ENCODE measurements at regions not wholly inside any gene's neighbourhood (a gene's known extent, or its start where the extent isn't known, plus 50 kb on each side); places are given as distances from the start of the nearest gene placed in this dataset.
A peak's percentile ranks its signal among the peaks of the same experiment; 100 is the strongest.

DNA sequence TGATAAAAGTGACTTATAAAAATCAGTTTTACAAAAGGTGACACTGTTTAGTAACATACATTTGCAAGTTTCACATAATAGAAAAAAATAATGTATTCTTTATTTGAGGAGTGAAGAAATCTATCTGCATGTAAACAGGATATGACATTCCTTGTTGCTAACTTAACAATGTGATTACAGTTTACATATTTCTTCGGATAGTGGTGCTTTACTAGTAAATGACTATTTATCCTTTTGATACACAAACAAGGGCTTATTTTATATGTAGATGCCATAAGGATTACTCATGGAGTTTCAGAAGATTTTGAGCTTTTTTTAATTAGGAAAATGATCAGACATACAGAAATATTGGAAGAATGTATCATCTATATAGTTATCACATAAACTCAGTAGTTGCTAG lies 126.5 kb downstream of the SLIT2 start:
- no peak overlapping the region for H3K4me3 ChIP-seq
- no peaks in the 10 kb centered on the region for H3K4me1 ChIP-seq (replicated peaks in 1 of 2; ENCODE audit: control insufficient read depth in 2 of 2, insufficient read depth in 2 of 2, low read length in 2 of 2)
- H3K79me2 ChIP-seq (ENCODE audit: control insufficient read depth, insufficient read depth, low read length), result no peaks in the 10 kb centered on the region
- H2AFZ ChIP-seq (ENCODE audit: low read depth, low read length), result no peak overlapping the region
- ATAC-seq (no peak), FAIRE-seq (no peak), DNase-seq (ENCODE audit: extremely low read depth in 1 of 4, low spot score in 3 of 4) (no peak)
- ChIA-PET CTCF (ENCODE audit: low intra/inter-chr PET ratio) (no interaction called here), POLR2A (no interaction called here)
- H3K9ac ChIP-seq (ENCODE audit: insufficient read depth in 1 of 2, low read depth in 2 of 2, low read length in 2 of 2), result no peak overlapping the region
- intact Hi-C loops (cut with micrococcal nuclease), result no loop called here
- no peaks in the 10 kb centered on the region for H3K9me3 ChIP-seq (replicated peaks; ENCODE audit: control insufficient read depth, insufficient read depth, low read depth, low read length)
- no peaks in the 10 kb centered on the region for H4K20me1 ChIP-seq (replicated peaks; ENCODE audit: control insufficient read depth, insufficient read depth, low read length)
- H3K9me1 ChIP-seq (ENCODE audit: control insufficient read depth, insufficient read depth, low read length), result no peaks in the 10 kb centered on the region
- in situ Hi-C loops (cut with MboI), result no loop called here
- no peak overlapping the region for H3K27ac ChIP-seq (ENCODE audit: extremely low read depth, low read depth, low read length)
- TF ChIP-seq ZNF12 (CRISPR knock-in tag; IDR thresholded peaks at IDR 0.05), result no peak
- no peak for TF ChIP-seq TAF15 (IDR thresholded peaks at IDR 0.05; ENCODE audit: low read depth, low read length)
- TF ChIP-seq MCM3 (IDR thresholded peaks at IDR 0.05), result no peak
- no TSS peak for BruUV-seq (replicated peaks)
- no peak overlapping the region for H3K4me2 ChIP-seq (ENCODE audit: insufficient read depth, low read length)
- no peaks in the 10 kb centered on the region for H3K27me3 ChIP-seq (ENCODE audit: control insufficient read depth in 2 of 2, insufficient read depth in 2 of 2, low read length in 2 of 2)
- WGBS (ENCODE audit: insufficient coverage, low coverage, missing lambda C conversion rate), result 3% methylated on average over 1 of the region's 1 CpG
- H3K36me3 ChIP-seq (ENCODE audit: control insufficient read depth, insufficient read depth, low read length), result no peaks in the 10 kb centered on the region

DNA sequence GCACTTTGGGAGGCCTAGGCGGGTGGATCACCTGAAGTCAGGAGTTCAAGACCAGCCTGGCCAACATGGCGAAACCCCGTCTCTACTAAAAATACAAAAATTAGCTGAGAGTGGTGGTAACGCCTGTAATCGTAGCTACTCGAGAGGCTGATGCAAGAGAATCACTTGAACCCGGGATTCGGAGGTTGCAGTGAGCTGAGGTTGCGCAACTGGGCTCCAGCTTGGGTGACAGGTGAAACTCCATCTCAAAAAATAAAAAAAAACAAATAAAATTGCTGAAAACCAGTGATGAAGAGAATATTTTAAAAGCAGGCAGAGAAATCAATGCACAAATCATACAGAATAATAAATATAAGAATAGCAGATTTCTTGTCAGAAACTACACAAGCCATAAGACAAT lies 129.3 kb downstream of the SLIT2 start:
- DNase-seq (ENCODE audit: extremely low read depth in 1 of 4, low spot score in 3 of 4), result no peak
- in situ Hi-C loops (cut with MboI) (no loop called here), intact Hi-C loops (cut with micrococcal nuclease) (no loop called here)
- no peak for FAIRE-seq
- H3K9ac ChIP-seq (ENCODE audit: insufficient read depth in 1 of 2, low read depth in 2 of 2, low read length in 2 of 2), result no peak overlapping the region
- WGBS (ENCODE audit: insufficient coverage, low coverage, missing lambda C conversion rate), result 3% methylated on average over 9 of the region's 9 CpGs
- ChIA-PET CTCF (ENCODE audit: low intra/inter-chr PET ratio) (no interaction called here), POLR2A (no interaction called here)
- H3K36me3 ChIP-seq (ENCODE audit: control insufficient read depth, insufficient read depth, low read length), result no peaks in the 10 kb centered on the region
- H4K20me1 ChIP-seq (replicated peaks; ENCODE audit: control insufficient read depth, insufficient read depth, low read length), result no peaks in the 10 kb centered on the region
- no peaks in the 10 kb centered on the region for H3K79me2 ChIP-seq (ENCODE audit: control insufficient read depth, insufficient read depth, low read length)
- no peak overlapping the region for H3K4me2 ChIP-seq (ENCODE audit: insufficient read depth, low read length)
- no peak for ATAC-seq
- no peaks in the 10 kb centered on the region for H3K4me1 ChIP-seq (replicated peaks in 1 of 2; ENCODE audit: control insufficient read depth in 2 of 2, insufficient read depth in 2 of 2, low read length in 2 of 2)
- no peaks in the 10 kb centered on the region for H3K27me3 ChIP-seq (ENCODE audit: control insufficient read depth in 2 of 2, insufficient read depth in 2 of 2, low read length in 2 of 2)
- no peak overlapping the region for H3K4me3 ChIP-seq
- H3K9me1 ChIP-seq (ENCODE audit: control insufficient read depth, insufficient read depth, low read length), result no peaks in the 10 kb centered on the region
- H2AFZ ChIP-seq (ENCODE audit: low read depth, low read length), result no peak overlapping the region
- H3K27ac ChIP-seq (ENCODE audit: extremely low read depth, low read depth, low read length), result no peak overlapping the region
- BruUV-seq (replicated peaks), result no TSS peak
- TF ChIP-seq, protein P1, sequence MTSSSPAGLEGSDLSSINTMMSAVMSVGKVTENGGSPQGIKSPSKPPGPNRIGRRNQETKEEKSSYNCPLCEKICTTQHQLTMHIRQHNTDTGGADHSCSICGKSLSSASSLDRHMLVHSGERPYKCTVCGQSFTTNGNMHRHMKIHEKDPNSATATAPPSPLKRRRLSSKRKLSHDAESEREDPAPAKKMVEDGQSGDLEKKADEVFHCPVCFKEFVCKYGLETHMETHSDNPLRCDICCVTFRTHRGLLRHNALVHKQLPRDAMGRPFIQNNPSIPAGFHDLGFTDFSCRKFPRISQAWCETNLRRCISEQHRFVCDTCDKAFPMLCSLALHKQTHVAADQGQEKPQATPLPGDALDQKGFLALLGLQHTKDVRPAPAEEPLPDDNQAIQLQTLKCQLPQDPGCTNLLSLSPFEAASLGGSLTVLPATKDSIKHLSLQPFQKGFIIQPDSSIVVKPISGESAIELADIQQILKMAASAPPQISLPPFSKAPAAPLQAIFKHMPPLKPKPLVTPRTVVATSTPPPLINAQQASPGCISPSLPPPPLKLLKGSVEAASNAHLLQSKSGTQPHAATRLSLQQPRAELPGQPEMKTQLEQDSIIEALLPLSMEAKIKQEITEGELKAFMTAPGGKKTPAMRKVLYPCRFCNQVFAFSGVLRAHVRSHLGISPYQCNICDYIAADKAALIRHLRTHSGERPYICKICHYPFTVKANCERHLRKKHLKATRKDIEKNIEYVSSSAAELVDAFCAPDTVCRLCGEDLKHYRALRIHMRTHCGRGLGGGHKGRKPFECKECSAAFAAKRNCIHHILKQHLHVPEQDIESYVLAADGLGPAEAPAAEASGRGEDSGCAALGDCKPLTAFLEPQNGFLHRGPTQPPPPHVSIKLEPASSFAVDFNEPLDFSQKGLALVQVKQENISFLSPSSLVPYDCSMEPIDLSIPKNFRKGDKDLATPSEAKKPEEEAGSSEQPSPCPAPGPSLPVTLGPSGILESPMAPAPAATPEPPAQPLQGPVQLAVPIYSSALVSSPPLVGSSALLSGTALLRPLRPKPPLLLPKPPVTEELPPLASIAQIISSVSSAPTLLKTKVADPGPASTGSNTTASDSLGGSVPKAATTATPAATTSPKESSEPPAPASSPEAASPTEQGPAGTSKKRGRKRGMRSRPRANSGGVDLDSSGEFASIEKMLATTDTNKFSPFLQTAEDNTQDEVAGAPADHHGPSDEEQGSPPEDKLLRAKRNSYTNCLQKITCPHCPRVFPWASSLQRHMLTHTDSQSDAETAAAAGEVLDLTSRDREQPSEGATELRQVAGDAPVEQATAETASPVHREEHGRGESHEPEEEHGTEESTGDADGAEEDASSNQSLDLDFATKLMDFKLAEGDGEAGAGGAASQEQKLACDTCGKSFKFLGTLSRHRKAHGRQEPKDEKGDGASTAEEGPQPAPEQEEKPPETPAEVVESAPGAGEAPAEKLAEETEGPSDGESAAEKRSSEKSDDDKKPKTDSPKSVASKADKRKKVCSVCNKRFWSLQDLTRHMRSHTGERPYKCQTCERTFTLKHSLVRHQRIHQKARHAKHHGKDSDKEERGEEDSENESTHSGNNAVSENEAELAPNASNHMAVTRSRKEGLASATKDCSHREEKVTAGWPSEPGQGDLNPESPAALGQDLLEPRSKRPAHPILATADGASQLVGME (CRISPR knock-in tag; IDR thresholded peaks at IDR 0.05), result no peak
- TF ChIP-seq CEBPB (tag; IDR thresholded peaks at IDR 0.05), result 0 out of 2 replicates have a peak, but pooled peaks have one; percentile 18
- H3K9me3 ChIP-seq (replicated peaks; ENCODE audit: control insufficient read depth, insufficient read depth, low read depth, low read length), result no peaks in the 10 kb centered on the region
